T follicular helper cell (primary cell): ENCODE measurements at regions not wholly inside any gene's neighbourhood (a gene's known extent, or its start where the extent isn't known, plus 50 kb on each side); places are given as distances from the start of the nearest gene placed in this dataset.
"Not testable (repeated sequence)": the region's sequence is repeated elsewhere in the genome, so short reads cannot be mapped to it uniquely, and the experiment has no call there.

Experiments used
- DNase-seq: peaks from one replicate; pipeline ENCODE4 v3.0.0-alpha.2; 2020; ENCODE audit warnings: low read depth

DNA sequence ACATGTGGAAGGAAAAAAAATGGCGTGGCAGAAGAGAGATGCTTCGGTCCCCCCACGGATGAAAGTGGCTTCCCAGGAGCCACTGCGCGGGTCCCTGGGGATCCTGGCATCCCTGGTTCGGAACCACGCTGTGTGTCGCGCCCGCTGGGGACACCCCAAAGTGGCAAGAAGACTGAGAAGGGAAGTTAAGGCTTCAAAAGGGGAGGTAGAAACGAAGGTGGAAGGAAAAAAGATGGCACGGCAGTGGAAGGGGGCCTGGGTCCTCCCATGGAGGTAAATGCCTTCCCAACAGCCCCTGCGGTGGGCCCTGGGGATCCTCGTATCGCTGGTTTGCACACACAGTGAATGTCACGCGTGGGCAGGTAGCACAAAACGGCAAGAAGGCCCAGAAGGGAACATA is 281.7 kb downstream of the ALG10 start:
- DNase-seq = no peak

DNA sequence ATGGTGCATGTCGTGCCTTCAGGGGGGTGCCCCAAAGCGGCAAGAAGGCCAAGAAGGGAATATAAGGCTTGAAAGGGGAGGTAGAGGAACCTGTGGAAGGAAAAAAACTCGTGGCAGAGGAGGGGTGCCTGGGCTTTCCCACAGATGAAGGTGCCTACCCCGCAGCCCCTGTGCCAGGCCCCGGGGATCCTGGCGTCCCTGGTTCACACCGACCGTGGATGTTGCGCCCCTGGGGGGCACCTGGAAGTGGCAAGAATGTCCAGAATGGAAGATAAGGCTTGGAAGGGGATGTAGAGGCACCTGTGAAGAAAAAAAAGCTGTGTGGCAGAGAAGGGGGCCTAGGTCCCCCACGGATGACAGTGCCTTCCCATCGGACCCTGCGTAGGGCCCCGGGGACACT is 282.2 kb downstream of the ALG10 start:
- DNase-seq = no peak

DNA sequence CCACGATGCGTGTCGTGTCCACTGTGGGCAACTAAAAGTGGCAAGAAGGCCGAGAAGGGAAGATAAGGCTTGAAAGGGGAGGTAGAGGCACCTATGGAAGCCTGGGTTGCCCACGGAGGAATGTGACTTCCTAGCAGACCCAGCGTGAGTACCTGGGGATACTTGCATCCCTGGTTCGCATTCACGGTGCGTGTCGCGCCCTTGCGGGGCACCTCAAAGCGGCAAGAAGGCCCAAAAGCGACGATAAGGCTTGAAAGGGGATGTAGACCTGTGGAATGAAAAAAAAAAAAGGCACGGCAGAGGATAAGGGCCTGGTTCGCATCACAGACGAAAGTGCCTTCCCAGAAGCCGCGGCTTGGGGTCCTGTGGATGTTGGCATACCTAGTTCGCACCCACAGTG is 282.9 kb downstream of the ALG10 start:
- DNase-seq = no peak

DNA sequence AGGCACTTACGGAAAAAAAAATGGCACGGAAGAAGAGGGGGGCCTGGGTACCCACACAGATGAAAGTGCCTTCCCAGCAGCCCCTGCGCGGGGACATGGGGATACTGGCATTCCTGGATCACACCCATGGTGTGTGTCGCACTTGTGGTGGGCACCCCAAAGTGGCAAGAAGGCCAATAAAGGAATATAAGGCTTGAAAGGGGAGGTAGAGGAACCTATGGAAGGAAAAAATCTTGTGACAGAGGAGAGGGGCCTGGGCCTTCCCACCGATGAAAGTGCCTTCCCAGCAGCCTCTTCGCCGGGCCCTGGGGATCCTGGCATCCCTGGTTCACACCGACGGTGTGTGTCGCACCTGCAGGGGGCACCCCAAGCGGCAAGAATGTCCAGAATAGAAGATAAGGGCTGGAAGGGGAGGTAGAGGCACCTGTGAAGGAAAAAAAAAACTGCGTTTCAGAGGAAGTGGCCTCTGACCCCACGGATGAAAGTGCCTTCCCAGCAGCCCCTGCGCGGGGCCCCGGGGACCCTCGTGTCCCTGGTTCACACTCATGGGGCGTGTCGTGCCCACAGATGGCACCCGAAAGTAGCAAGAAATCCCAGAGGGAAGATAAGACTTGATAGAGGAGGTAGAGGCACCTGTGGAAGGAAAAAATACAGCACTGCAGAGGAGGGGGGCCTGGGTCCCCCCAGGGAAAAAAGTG is 284.0 kb downstream of the ALG10 start:
- no peak for DNase-seq

GRCh38 chr12:34309806-34310804 is 287.8 kb downstream of the ALG10 start:
- not testable (repeated sequence) for DNase-seq

GRCh38 chr12:34311337-34311736 is 289.0 kb downstream of the ALG10 start:
- DNase-seq = no peak

DNA sequence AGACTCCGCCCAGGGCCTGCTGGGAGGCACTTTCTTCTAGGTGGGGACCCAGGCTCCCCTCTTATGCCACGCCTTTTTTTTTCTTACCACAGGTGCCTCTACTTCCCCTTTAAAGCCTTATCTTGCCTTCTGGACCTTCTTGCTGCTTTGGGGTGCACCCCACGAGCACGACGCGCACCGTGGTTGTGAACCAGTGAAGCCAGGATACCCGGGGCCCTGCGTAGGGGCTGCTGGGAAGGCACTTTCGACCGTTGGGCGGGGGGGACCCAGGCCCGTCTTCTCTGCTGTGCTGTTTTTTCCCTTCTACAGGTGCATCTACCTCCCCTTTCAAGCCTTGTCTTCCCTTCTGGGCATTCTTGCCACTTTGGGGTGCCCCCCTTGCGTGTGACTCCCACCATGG is 305.4 kb downstream of the ALG10 start:
- DNase-seq = no peak

- no peak for DNase-seq
Observed at GRCh38 chr12:34333337-34333736, 311.0 kb downstream of the ALG10 start.

DNA sequence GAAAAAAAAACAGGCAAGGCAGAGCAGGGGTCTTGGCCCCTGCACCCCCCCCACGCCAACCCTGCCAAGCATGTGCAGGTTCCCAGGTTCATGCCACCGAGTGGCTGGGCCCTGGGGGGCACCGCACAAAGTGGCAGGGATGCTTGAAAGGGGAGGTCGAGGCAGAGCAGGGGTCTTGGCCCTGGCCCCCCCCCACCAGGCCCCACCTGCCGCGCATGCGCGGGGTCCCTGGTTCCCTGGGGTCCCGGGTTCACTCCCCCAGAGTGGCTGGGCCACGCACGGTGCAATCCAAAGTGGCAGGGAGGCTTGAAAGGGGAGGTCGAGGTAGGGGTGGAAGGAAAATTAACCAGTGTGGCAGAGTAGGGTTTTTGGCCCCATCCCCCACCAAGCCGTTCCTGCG is 312.2 kb downstream of the ALG10 start:
- DNase-seq = no peak

DNA sequence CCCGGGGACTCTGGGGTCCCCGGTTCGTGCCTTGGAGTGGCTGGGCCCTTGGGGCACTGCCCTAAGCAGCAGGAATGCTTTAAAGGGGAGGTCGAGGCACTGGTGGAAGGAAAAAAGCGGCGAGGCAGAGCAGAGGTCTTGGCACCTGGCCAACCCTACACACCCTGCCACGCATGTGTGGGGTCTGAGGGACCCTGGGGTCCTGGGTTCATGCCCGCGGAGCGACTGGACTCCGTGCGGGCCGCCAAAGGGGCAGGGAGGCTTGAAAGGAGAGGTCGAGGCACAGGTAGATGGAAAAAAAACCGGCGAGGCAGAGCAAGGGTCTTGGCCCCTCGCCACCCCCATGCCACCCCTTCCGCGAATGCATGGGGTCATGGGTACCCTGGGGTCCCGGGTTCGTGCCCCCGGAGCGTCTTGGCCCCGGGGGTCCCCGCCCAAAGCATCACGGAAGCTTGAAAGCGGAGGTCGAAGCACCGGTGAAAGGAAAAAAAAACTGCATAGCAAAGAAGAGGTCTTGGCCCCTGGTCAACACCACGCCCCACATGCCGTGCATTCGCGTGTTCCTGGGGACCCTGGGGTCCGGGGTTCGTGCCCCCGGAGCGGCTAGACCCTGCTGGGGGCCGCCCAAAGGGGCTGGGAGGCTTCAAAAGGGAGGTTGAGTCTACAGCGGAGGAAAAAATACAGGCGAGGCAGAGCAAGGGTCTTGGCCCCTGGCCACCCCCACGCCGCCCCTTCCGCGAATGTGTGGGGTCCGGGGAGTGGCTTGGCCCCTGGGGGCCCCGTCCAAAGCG is 312.9 kb downstream of the ALG10 start:
- DNase-seq = no peak

- no peak for DNase-seq
Observed at GRCh38 chr12:34335819-34336262, 313.5 kb downstream of the ALG10 start.

- DNase-seq = no peak
Observed at GRCh38 chr12:34336619-34337465, 314.5 kb downstream of the ALG10 start.

- DNase-seq = no peak
Observed at GRCh38 chr12:34338751-34339150, 316.5 kb downstream of the ALG10 start.

DNA sequence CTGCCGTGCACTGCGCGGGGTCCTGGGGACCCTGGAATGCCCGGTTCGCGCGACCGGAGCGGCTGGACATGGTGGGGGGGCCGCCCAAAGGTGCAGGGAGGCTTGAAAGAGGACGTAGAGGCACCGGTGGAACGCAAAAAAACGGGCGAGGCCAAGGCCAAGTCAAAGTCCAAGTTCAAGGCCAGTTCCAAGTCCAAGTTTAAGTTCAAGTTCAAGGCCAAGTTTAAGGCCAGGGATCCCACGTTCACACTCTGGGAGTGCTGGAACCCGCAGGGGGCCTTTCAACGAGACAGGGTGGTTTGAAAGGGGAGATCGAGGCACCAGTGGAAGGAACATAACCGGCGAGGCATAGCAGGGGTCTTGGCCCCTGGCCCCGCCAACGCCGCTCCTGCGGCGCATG is 317.6 kb downstream of the ALG10 start:
- DNase-seq = no peak

DNA sequence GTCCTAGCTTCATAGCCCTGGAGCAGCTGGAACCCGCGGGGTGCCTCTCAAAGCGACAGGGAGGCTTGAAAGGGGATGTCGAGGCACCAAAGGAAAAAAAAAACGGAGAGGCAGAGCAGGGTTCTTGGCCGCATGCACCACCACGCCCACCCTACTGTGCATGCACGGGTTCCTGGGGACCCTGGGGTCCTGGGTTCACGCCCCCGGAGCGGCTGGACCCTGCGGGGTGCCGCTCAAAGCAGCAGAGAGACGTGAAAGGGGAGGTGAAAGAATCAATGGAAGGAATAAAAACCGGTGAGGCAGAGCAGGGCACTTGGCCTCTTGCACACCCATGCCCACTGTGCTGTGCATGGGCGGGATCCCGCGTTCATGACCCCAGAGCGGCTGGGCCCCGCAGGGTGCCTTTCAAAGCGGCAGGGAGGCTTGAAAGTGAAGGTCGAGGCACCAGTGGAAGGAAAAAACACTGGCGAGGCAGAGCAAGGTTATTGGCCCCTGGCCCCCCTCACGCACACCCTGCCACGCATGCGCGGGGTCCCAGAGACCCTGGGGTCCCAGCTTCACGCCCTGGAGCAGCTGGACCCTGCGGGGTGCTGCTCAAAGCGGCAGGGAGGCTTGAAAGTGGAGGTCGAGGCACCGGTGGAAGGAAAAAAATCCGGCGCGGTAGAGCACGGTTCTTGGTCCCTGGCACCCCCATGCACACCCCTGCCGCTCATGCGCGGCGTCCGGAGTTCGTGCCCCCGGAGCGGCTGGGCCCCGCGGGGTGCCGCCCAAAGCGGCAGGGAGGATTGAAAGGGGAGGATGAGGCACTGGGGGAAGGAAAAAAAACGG is 318.5 kb downstream of the ALG10 start:
- DNase-seq = no peak

DNA sequence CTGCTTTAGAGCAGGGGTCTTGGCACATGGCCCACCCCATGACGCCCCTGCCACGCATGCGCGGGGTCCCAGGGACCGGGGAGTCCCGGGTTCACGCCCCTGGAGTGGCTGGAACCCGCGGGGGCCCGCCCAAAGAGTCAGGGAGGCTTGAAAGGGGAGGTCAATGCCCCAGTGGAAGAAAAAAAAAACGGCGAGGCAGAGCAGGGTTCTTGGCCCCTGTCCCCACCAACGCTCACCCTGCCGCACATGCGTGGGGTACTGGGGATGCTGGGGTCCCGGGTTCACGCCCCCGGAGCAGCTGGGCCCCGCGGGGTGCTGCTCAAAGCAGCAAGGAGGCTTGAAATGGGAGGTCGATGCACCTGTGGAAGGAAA is 319.1 kb downstream of the ALG10 start:
- DNase-seq = no peak

- DNase-seq = no peak
Observed at GRCh38 chr12:34342048-34342447, 319.8 kb downstream of the ALG10 start.

GRCh38 chr12:34343345-34343744 is 321.0 kb downstream of the ALG10 start:
- no peak for DNase-seq

- DNase-seq = no peak
Observed at GRCh38 chr12:34343766-34344165, 321.5 kb downstream of the ALG10 start.

GRCh38 chr12:34344851-34345522 is 322.7 kb downstream of the ALG10 start:
- DNase-seq = no peak
